Lower lobe of right lung (tissue), 2 donors: ENCODE measurements at regions not wholly inside any gene's neighbourhood (a gene's known extent, or its start where the extent isn't known, plus 50 kb on each side); places are given as distances from the start of the nearest gene placed in this dataset.
A peak's percentile ranks its signal among the peaks of the same experiment; 100 is the strongest.

Source experiments
- ATAC-seq, 2 donors: fragments of 200-7000 bp; cut with Tn5 transposase; one replicate each; pipeline ENCODE4 v1.9.1; 2020 to 2022; ENCODE audit warnings: mild to moderate bottlenecking in 2 of 2, moderate library complexity in 2 of 2
- DNase-seq: peaks from one replicate; pipeline ENCODE4 v3.0.0-alpha.2; 2020
- H3K27ac ChIP-seq: fragments of 200-600 bp; one replicate; pipeline ENCODE4 v1.8.0; 2022
- H3K27me3 ChIP-seq: fragments of 200-600 bp; one replicate; pipeline ENCODE4 v1.8.0; 2022; ENCODE audit warnings: low read depth
- H3K36me3 ChIP-seq: fragments of 200-600 bp; one replicate; pipeline ENCODE4 v1.8.0; 2022; ENCODE audit warnings: mild to moderate bottlenecking
- H3K4me1 ChIP-seq: fragments of 200-600 bp; one replicate; pipeline ENCODE4 v1.8.0; 2022
- H3K4me3 ChIP-seq: fragments of 200-600 bp; one replicate; pipeline ENCODE4 v1.8.0; 2022; ENCODE audit warnings: mild to moderate bottlenecking
- H3K9me3 ChIP-seq: fragments of 200-600 bp; one replicate; pipeline ENCODE4 v1.8.0; 2022
- CTCF ChIP-seq: fragments of 200-600 bp; IDR thresholded peaks from one replicate; pipeline ENCODE4 v1.8.0; 2022; ENCODE audit warnings: antibody characterized with exemption, mild to moderate bottlenecking
- intact Hi-C: fragments of 100-400 bp; cut with DNase I; formaldehyde crosslinking; loops from one replicate; pipeline ENCODE4 v1.11.0; 2022
- donor health status: DM: no; HTN: yes; CAD: no; lungs with severe emphysema.

GRCh38 chr3:124540550-124541211 is 189.6 kb upstream of the UMPS start:
- H3K9me3 ChIP-seq: no peaks in the 10 kb centered on the region
- no peak for DNase-seq
- no peak for ATAC-seq
- H3K36me3 ChIP-seq: no peaks in the 10 kb centered on the region
- no peaks in the 10 kb centered on the region for H3K27me3 ChIP-seq
- H3K27ac ChIP-seq: no peak overlapping the region
- H3K4me1 ChIP-seq: no peaks in the 10 kb centered on the region
- intact Hi-C loops: no loop called here
- TF ChIP-seq CTCF: no peak
- H3K4me3 ChIP-seq: no peak overlapping the region

- ATAC-seq: no peak
- TF ChIP-seq CTCF: no peak
These were observed 187.9 kb upstream of the UMPS start for GRCh38 chr3:124542214-124542869.

DNA sequence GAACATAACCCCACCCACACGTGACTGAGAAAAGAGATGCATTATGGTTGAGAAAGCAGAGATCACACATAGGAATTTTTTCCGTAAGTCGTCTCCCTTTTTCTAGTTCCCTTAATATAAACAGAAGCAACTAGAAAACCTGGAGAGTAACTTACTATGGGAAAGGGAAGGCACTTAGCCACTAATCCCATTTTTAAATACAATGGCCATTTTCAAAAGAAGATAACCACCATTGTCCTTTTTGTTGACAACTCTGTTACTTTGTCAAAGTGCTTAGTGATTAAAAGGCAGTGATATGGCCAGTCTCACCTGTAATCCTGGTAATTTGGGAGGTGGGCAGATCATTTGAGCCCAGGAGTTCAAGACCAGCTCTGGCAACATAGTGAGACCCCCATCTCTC is 184.4 kb upstream of the UMPS start:
- Histone ChIP-seq H3K4me1 (no peaks in the 10 kb centered on the region), H3K36me3 (no peaks in the 10 kb centered on the region), H3K27ac (no peak overlapping the region), H3K27me3 (no peaks in the 10 kb centered on the region), H3K9me3 (no peaks in the 10 kb centered on the region), H3K4me3 (no peak overlapping the region)
- no peak for TF ChIP-seq CTCF
- ATAC-seq: no peak
- intact Hi-C loops: no loop called here
- no peak for DNase-seq

More at GRCh38 chr3:124542214-124542869, 187.9 kb upstream of the UMPS start:
- Histone ChIP-seq H3K36me3 (no peaks in the 10 kb centered on the region), H3K27ac (no peak overlapping the region), H3K27me3 (no peaks in the 10 kb centered on the region), H3K9me3 (no peaks in the 10 kb centered on the region), H3K4me3 (no peak overlapping the region), H3K4me1 (no peaks in the 10 kb centered on the region)
- intact Hi-C loops: no loop called here
- DNase-seq: no peak

GRCh38 chr3:124552224-124552623 is 178.0 kb upstream of the UMPS start:
- no peak for DNase-seq
- Histone ChIP-seq H3K36me3 (no peaks in the 10 kb centered on the region), H3K27me3 (no peaks in the 10 kb centered on the region), H3K4me3 (no peak overlapping the region), H3K4me1 (no peaks in the 10 kb centered on the region), H3K27ac (no peak overlapping the region), H3K9me3 (no peaks in the 10 kb centered on the region)
- TF ChIP-seq CTCF: no peak
- ATAC-seq: peak; percentile 48 to 64
- intact Hi-C loops: no loop called here

DNA sequence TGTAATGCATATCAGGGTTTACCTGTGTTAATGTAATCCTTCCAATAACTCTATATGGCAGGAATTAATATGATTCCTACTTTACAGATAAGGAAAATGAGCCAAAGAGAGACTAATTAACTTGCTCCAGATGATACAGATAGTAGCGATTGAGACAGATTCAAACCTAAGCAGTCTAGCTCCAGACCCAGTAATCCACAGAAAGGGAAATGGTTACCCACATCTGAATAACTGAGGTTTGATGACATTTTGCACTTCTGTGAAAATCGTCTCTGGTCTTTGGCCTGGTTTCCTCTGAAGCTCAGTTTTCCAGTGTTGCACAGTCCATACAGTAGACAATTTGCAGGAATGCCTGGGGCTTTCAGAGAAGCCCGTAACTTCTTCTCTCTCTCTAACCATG is 177.1 kb upstream of the UMPS start:
- DNase-seq: no peak
- TF ChIP-seq CTCF: no peak
- H3K27ac ChIP-seq: no peak overlapping the region

More for the DNA sequence above, 177.1 kb upstream of the UMPS start:
- no peaks in the 10 kb centered on the region for H3K4me1 ChIP-seq
- no peak for ATAC-seq
- intact Hi-C loops: no loop called here
- H3K4me3 ChIP-seq: no peak overlapping the region
- no peaks in the 10 kb centered on the region for H3K36me3 ChIP-seq
- H3K27me3 ChIP-seq: no peaks in the 10 kb centered on the region
- no peaks in the 10 kb centered on the region for H3K9me3 ChIP-seq
